OCI-LY3 (cell line): ENCODE measurements at regions not wholly inside any gene's neighbourhood (a gene's known extent, or its start where the extent isn't known, plus 50 kb on each side); places are given as distances from the start of the nearest gene placed in this dataset.

ENCODE experiments used
- CTCF ChIP-seq: fragments of 200-600, 300-600 bp; sonication (generic); IDR thresholded peaks from 2 replicates; pipeline ENCODE4 v1.5.1; 2014; ENCODE audit warnings: antibody characterized with exemption, low read length, low read depth
- EZH2phosphoT487 ChIP-seq: fragments of 200-600 bp; shearing (Covaris generic); IDR thresholded peaks from 2 replicates; pipeline ENCODE4 v1.6.1; 2018; ENCODE audit warnings: antibody characterized with exemption, mixed run types, low read depth

GRCh38 chr14:83863042-83863774 is 1666.7 kb upstream of the FLRT2 start:
- TF ChIP-seq CTCF: no peak
- TF ChIP-seq EZH2phosphoT487: no peak
